HepG2 (cell line): ENCODE measurements at regions not wholly inside any gene's neighbourhood (a gene's known extent, or its start where the extent isn't known, plus 50 kb on each side); places are given as distances from the start of the nearest gene placed in this dataset.

Experiments
- EP300 ChIP-seq, 3 experiments: sonication (generic) in 1 of 3; formaldehyde crosslinking in 1 of 3; IDR thresholded peaks; 2 replicates each; pipeline versions ENCODE4 v1.5.1 to v1.6.1; 2011 to 2020; ENCODE audit warnings: low read depth in 2 of 3, low read length in 2 of 3, borderline replicate concordance in 1 of 3, improper control_type of control experiment in 1 of 3, mild to moderate bottlenecking in 1 of 3, missing genetic modification reagents in 1 of 3, moderate library complexity in 1 of 3
- KDM4B ChIP-seq: sonication (generic); formaldehyde crosslinking; IDR thresholded peaks from 2 replicates; pipeline ENCODE4 v1.4.0; 2020; ENCODE audit warnings: missing genetic modification reagents
- MXD1 ChIP-seq: sonication (generic); formaldehyde crosslinking; IDR thresholded peaks from 2 replicates; pipeline ENCODE4 v1.4.0; 2020; ENCODE audit warnings: mild to moderate bottlenecking, missing genetic modification reagents
- TF ChIP-seq, protein P1 (sequence below): sonication (generic); formaldehyde crosslinking; IDR thresholded peaks from 2 replicates; pipeline ENCODE4 v1.8.0; 2022; ENCODE audit warnings: missing genetic modification reagents, mild to moderate bottlenecking, inconsistent platforms, borderline replicate concordance

DNA sequence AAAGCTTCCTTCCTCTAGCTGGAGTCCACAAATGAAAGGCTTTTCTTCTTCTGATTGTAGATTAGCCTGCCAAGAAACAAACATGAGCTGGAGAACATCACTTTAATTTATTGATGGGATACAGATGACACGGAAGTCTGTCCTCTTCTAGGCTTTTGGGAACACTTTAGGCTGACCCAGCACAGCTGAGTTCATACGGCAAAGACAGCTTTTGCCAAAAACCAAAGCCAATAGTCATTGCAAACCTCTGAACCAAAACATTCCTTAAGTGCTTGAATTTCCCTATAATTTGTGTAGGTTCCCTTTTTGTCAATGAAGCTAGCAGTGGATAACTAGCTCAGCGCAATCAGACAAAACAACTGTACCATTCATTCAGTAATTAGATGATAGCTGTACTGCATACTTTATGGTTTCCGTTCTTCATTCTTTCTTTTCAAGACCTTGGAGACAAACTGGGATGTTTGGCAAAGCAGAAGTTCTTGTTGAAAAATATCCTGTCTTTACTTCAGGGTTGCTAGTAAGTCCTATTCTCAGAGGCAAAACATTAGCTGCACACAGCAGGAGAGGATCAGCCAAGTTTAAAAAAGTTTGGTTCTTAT is 95.7 kb upstream of the SPRY2 start:
- TF ChIP-seq MXD1 (CRISPR knock-in tag) = no peak
- TF ChIP-seq, protein P1, sequence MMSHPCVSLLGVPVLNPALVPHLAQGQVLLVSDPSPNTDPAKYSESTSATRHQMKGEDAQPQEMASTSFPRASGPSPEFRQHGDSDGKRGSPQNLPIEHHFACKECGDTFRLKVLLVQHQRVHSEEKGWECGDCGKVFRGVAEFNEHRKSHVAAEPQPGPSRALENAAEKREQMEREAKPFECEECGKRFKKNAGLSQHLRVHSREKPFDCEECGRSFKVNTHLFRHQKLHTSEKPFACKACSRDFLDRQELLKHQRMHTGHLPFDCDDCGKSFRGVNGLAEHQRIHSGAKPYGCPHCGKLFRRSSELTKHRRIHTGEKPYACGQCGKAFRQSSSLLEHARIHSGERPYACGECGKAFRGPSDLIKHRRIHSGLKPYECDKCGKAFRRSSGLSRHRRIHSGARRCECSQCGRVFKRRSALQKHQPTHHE (CRISPR knock-in tag) = no peak
- TF ChIP-seq EP300 (IDR thresholded peaks at IDR 0.05; ENCODE audit: low read depth in 2 of 2, low read length in 2 of 2) = no peak
- no peak for TF ChIP-seq EP300 (CRISPR knock-in tag; IDR thresholded peaks at IDR 0.05; ENCODE audit: borderline replicate concordance)
- no peak for TF ChIP-seq KDM4B
